Activated CD4-positive, alpha-beta T cell treated with anti-CD3 and anti-CD28 coated beads for 36 hours (primary cell): ENCODE measurements at regions not wholly inside any gene's neighbourhood (a gene's known extent, or its start where the extent isn't known, plus 50 kb on each side); places are given as distances from the start of the nearest gene placed in this dataset.
A peak's percentile ranks its signal among the peaks of the same experiment; 100 is the strongest.

Experiments
- ATAC-seq: fragments of 200-7000 bp; cut with Tn5 transposase; one replicate; pipeline ENCODE4 v1.10.0; 2021; ENCODE audit warnings: mild to moderate bottlenecking, moderate library complexity
- CTCF ChIA-PET: fragments of 350-600 bp; sonication (Branson Sonifier 250); formaldehyde crosslinking; loops from one replicate; lab custom pipeline; 2021; ENCODE audit warnings: antibody characterized with exemption; lab: Charles Lee
- POLR2A ChIA-PET: fragments of 350-600 bp; sonication (Branson Sonifier 250); formaldehyde crosslinking; loops from one replicate; lab custom pipeline; 2021; ENCODE audit warnings: antibody characterized with exemption, inconsistent platforms; lab: Charles Lee
- DNase-seq: peaks from one replicate; pipeline ENCODE4 v3.0.0-alpha.2; 2020
- H3K27ac Mint-ChIP-seq: one replicate; pipeline ENCODE4 v1.8.0; 2021; ENCODE audit warnings: mixed read lengths
- H3K27me3 Mint-ChIP-seq: one replicate; pipeline ENCODE4 v1.8.0; 2021; ENCODE audit warnings: mixed read lengths
- H3K36me3 Mint-ChIP-seq: one replicate; pipeline ENCODE4 v1.8.0; 2021; ENCODE audit warnings: low read depth, mixed read lengths
- H3K4me1 Mint-ChIP-seq: one replicate; pipeline ENCODE4 v1.8.0; 2021; ENCODE audit warnings: mixed read lengths
- H3K4me3 Mint-ChIP-seq: one replicate; pipeline ENCODE4 v1.8.0; 2021; ENCODE audit warnings: mild to moderate bottlenecking, moderate library complexity, mixed read lengths
- H3K9me3 Mint-ChIP-seq: one replicate; pipeline ENCODE4 v1.8.0; 2021; ENCODE audit warnings: low read depth, mixed read lengths
- intact Hi-C, 2 experiments: fragments of 100-400 bp; cut with DNase I in 1 of 2; cut with micrococcal nuclease in 1 of 2; formaldehyde crosslinking; loops; one replicate each; pipeline versions ENCODE4 v1.14.2 to v1.15.1; 2022 to 2024; cut with DNase I, micrococcal nuclease

DNA sequence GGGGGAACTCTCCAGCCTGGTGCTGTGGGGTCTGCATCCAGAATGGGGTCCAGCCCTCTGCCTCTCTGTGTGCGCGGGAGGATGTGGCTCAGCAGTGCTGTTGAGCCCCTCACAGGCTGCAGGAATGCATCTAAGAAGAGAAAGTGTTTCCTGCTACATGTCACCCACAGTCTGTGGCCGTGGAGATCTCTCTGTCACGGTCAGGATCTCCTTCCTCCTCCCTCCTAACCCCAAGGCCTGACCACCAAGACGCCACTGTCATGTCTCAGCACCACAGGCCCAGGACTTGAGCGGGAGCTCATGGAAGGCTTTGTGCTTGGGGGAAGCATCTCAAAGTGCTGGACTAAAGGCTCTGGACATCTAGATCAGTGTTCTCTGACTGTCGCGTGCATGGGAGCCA lies 90.1 kb downstream of the SREK1 start:
- ATAC-seq = no peak
- Mint-ChIP-seq H3K4me1 (no peaks in the 10 kb centered on the region), H3K36me3 (no peaks in the 10 kb centered on the region), H3K27me3 (no peaks in the 10 kb centered on the region), H3K4me3 (no peak overlapping the region), H3K9me3 (no peaks in the 10 kb centered on the region), H3K27ac (no peak overlapping the region)
- CTCF ChIA-PET = interaction anchor here (0.7 kb wide), 1 partner anchor 329 kb away, joined by 3 read pairs; no protein-coding TSS in a partner anchor
- no peak for DNase-seq
- POLR2A ChIA-PET = no interaction called here
- intact Hi-C loops = no loop called here

DNA sequence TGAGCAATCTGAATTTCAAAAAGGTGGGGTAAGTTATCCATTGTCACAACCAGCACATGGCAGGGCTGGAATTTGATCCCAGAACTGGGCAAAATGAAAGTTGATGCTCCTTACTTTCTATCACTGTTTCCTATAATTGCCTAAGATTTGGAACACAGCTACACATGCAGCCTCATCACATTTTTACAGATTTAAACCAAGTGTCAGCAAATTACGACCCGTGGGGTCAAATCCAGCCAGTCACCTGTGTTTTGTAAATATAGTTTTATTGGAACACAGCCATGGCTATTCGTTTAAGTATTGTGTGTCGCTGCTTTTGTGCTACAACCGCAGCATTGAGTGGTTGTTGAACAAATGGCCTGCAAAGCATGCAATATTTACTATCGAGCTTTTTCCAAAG lies 94.3 kb downstream of the SREK1 start:
- Mint-ChIP-seq H3K36me3 (no peaks in the 10 kb centered on the region), H3K4me1 (no peaks in the 10 kb centered on the region), H3K9me3 (no peaks in the 10 kb centered on the region), H3K27me3 (no peaks in the 10 kb centered on the region), H3K27ac (no peak overlapping the region), H3K4me3 (no peak overlapping the region)
- intact Hi-C loops = no loop called here
- DNase-seq = no peak
- ChIA-PET POLR2A (no interaction called here), CTCF (no interaction called here)
- ATAC-seq = no peak

DNA sequence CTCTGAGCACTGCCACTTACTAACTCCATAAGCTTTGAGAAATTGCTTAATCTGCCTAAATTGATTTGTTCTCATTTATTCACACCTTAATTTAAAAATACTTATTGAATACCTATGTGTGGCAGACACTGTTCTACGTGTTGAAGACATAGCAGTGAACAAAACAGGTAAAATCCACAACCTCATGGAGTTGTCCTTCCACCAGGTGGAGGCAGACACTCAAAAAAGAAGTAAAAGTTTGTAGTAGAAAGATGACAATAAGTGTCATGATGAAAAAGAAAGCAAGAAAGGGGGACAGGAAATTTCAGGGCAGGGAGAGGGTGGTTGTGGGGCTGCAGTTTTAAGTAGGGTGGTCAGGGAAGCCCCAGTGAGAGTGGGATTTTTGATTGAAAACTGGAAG lies 94.9 kb downstream of the SREK1 start:
- intact Hi-C loops = no loop called here
- ChIA-PET POLR2A (no interaction called here), CTCF (no interaction called here)
- DNase-seq (no peak), ATAC-seq (no peak)
- no peaks in the 10 kb centered on the region for H3K27me3 Mint-ChIP-seq
- no peak overlapping the region for H3K27ac Mint-ChIP-seq
- H3K4me3 Mint-ChIP-seq = no peak overlapping the region
- H3K4me1 Mint-ChIP-seq = no peaks in the 10 kb centered on the region
- no peaks in the 10 kb centered on the region for H3K9me3 Mint-ChIP-seq
- no peaks in the 10 kb centered on the region for H3K36me3 Mint-ChIP-seq

DNA sequence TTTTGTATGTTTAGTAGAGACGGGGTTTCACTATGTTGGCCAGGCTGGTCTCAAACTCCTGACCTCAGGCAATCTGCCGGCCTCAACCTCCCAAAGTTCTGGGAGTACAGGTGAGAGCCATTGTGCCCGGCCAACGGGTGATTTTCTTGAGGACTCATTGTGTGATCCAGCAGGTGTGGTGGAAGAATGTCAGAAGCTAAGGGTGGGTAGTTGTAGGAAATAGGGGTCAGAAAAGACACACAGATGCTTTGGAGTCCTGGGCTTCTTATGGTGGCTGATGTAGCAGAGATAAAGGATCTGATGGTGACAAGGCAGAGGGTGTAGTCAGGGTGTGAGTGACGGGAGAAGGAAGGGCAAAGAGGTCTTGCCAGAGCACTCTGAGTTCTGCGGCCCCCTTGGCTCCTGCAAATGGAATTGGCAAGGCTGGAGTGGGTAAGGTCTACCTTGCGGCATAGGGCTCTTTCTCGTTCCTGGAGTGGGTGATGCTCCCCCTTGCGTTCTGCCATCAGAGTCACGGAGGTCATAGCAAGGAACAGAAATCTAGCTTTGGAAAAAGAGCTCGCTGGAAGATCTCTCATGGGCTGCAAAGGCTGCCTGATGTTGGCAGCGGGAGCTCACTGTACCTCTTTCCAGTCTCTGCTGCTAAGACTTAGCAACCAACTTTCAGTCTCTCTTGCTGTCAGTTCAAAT lies 97.2 kb downstream of the SREK1 start:
- ChIA-PET POLR2A (no interaction called here), CTCF (interaction anchor here (0.6 to 1.5 kb wide), 3 partner anchors 9 to 1473 kb away, joined by 3 read pairs; no protein-coding TSS in a partner anchor)
- Mint-ChIP-seq H3K4me1 (no peaks in the 10 kb centered on the region), H3K4me3 (no peak overlapping the region), H3K27me3 (no peaks in the 10 kb centered on the region), H3K27ac (no peak overlapping the region), H3K9me3 (no peaks in the 10 kb centered on the region), H3K36me3 (no peaks in the 10 kb centered on the region)
- ATAC-seq = no peak
- intact Hi-C loops = no loop called here
- DNase-seq = no peak

DNA sequence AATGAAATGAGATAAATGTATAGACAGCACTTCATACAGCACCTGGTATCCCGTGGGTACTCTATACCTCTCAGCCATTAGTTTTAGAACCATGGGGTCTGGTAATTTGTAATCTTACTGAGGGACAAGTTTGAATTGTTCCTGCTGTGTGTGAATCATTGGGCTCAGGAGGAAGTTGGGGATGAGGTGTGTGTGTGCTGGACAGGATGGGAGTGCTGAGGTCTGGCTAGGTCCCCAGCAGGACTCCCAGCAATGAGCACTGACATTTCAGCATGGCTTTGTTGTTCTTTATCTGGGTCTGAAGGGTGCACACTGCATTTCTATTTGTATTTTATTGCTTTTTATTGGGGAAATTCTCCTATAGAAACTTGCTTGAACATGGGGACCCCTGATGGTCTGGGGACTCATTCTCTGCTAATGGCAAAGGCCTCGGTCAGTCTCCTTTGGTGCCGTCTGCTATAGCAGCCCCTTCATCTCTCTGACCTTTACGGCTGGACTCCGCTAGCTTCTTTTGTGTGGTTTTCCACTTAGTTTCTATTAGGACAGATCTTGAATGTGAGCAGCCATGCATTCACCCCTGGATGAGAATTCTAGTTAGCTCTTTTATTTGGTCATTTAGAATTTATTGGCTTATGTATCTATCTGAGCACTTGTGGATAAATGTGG lies 98.1 kb downstream of the SREK1 start:
- no peaks in the 10 kb centered on the region for H3K36me3 Mint-ChIP-seq
- no peak overlapping the region for H3K27ac Mint-ChIP-seq
- H3K4me3 Mint-ChIP-seq = no peak overlapping the region
- ChIA-PET POLR2A (no interaction called here), CTCF (interaction anchor here (0.6 to 1.5 kb wide), 2 partner anchors 10 to 23 kb away, joined by 3 read pairs; no protein-coding TSS in a partner anchor)
- no peaks in the 10 kb centered on the region for H3K4me1 Mint-ChIP-seq
- intact Hi-C loops = no loop called here
- DNase-seq (no peak), ATAC-seq (no peak)
- H3K27me3 Mint-ChIP-seq = no peaks in the 10 kb centered on the region
- no peaks in the 10 kb centered on the region for H3K9me3 Mint-ChIP-seq

DNA sequence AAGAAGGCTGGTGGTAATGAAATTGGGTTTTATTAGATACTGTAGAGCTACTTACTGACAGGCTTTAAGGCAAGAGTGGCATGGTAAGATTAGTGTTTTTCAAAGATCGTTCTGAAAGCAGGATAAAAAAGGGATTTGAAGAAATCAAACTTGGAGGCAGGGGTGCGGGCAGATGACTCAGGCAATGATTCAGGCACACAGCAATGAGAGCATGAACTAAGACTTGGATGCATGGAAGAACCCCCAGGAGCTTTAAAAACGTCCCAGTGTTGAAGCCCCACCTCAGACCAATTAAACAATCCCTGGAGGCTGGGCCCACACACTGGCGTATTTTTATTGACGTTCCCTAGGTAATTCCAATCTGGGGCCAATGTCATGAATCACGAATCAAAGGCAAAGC lies 102.5 kb downstream of the SREK1 start:
- no peak for DNase-seq
- POLR2A ChIA-PET = no interaction called here
- no peak overlapping the region for H3K4me3 Mint-ChIP-seq
- ATAC-seq = no peak
- intact Hi-C loops = no loop called here
- CTCF ChIA-PET = no interaction called here
- no peaks in the 10 kb centered on the region for H3K9me3 Mint-ChIP-seq
- H3K27me3 Mint-ChIP-seq = no peaks in the 10 kb centered on the region
- no peaks in the 10 kb centered on the region for H3K36me3 Mint-ChIP-seq
- H3K27ac Mint-ChIP-seq = no peak overlapping the region
- no peaks in the 10 kb centered on the region for H3K4me1 Mint-ChIP-seq

DNA sequence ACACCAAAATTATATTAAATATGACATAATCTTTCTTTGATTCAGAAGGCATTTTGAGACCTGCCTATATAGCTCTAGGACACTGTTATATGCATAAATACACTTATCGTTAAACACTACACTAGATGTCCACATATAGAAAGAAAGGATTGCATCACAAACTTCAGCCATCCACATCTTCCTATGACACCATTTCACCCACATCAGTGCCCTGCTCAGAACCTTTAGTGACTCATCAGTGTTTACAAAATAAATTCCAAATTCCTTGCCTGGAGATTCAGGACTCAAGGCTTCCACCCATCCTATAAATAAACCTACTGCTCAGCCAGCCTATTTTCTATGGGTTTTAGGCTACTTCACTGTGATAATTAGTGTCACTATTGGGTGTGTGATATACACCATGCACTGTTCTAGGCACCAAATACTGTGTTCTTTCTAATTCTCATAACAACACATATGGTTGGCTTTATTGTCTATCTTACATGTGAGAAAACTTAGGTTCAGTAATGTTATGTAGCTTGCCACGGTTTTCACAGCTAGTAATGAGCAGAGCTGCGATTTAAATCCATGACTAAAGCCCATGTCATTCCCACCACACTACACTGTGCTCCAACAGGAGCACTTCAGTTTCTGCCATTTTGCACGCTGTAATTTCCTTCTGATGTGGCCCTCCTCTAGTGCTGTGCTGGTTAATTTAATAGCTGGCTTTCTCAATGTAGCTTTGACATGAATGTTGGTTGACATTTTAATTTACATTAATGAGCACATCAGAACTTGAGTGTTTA lies 103.3 kb downstream of the SREK1 start:
- H3K27ac Mint-ChIP-seq = no peak overlapping the region
- H3K27me3 Mint-ChIP-seq = no peaks in the 10 kb centered on the region
- no peak overlapping the region for H3K4me3 Mint-ChIP-seq
- H3K9me3 Mint-ChIP-seq = no peaks in the 10 kb centered on the region
- intact Hi-C loops = no loop called here
- ChIA-PET POLR2A (no interaction called here), CTCF (no interaction called here)
- ATAC-seq (no peak), DNase-seq (no peak)
- H3K36me3 Mint-ChIP-seq = no peaks in the 10 kb centered on the region
- H3K4me1 Mint-ChIP-seq = no peaks in the 10 kb centered on the region

DNA sequence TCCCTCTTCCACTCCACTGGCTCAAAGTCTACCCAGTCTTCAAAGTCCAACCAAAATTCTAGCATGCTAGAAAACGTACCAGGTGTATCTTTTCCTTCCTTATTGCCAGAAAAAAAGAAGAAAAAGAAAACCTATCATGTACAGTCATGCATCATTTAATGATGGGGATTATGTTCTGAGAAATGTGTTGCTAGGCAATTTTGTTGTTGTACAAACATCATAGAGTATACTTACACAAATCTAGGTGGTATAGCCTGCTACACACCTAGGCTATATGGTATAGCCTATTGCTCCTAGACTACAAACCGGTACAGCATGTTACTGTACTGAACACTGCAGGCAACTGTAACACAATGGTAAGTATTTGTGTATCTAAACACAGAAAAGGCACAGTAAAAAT lies 104.8 kb downstream of the SREK1 start:
- Mint-ChIP-seq H3K4me3 (no peak overlapping the region), H3K27me3 (no peaks in the 10 kb centered on the region), H3K9me3 (no peaks in the 10 kb centered on the region), H3K36me3 (no peaks in the 10 kb centered on the region), H3K4me1 (no peaks in the 10 kb centered on the region), H3K27ac (no peak overlapping the region)
- CTCF ChIA-PET = no interaction called here
- DNase-seq = no peak
- POLR2A ChIA-PET = interaction anchor here (0.6 kb wide), 1 partner anchor 76 kb away, joined by 5 read pairs; no protein-coding TSS in a partner anchor
- intact Hi-C loops = no loop called here
- ATAC-seq = no peak

DNA sequence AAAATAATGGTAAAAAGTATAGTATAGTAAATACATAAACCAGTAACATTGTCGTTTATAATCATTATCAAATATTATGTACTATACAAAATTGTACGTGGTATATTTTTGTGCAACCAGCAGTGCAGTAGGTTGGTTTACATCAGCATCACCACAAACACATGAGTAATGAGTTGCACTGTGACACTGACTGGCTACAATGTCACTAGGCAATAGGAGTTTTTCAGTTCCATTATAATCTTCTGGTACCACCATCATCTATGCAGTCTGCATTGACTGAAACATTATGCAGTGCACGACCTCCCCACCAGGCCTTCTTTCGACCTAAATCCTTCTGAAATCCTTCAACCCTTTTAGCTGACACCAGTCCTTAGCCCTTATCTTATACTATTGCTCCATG lies 105.8 kb downstream of the SREK1 start:
- Mint-ChIP-seq H3K4me1 (no peaks in the 10 kb centered on the region), H3K4me3 (no peak overlapping the region), H3K27ac (no peak overlapping the region), H3K9me3 (no peaks in the 10 kb centered on the region), H3K36me3 (no peaks in the 10 kb centered on the region), H3K27me3 (no peaks in the 10 kb centered on the region)
- ChIA-PET POLR2A (no interaction called here), CTCF (no interaction called here)
- ATAC-seq = peak; percentile 33
- intact Hi-C loops = no loop called here
- no peak for DNase-seq

DNA sequence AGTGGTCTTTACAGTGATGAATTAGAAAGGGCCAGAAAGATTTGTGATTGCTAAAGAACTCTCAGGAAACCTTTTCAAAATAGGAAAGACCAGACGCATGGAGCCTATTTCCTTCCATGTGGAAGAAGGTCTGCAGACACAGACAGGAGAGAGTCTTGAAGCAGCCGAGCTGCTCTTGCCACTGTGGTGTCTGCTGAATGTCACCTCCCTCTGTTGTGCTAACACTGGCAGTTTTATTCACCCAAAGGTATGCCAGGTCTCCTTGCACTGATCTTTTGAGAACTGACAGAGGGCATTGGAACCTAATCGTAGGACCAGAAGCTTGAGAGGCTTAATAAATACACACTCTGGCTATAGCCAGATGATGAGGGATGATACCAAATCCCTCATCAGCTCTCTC lies 108.7 kb downstream of the SREK1 start:
- Mint-ChIP-seq H3K9me3 (peaks cover 2% of the 10 kb centered on the region), H3K36me3 (no peaks in the 10 kb centered on the region), H3K4me1 (no peaks in the 10 kb centered on the region), H3K4me3 (no peak overlapping the region), H3K27me3 (no peaks in the 10 kb centered on the region), H3K27ac (no peak overlapping the region)
- intact Hi-C loops = no loop called here
- ATAC-seq (no peak), DNase-seq (no peak)
- POLR2A ChIA-PET = no interaction called here
- CTCF ChIA-PET = interaction anchor here (1.0 to 1.3 kb wide), 2 partner anchors 13 to 53 kb away, joined by 3 read pairs; no protein-coding TSS in a partner anchor

DNA sequence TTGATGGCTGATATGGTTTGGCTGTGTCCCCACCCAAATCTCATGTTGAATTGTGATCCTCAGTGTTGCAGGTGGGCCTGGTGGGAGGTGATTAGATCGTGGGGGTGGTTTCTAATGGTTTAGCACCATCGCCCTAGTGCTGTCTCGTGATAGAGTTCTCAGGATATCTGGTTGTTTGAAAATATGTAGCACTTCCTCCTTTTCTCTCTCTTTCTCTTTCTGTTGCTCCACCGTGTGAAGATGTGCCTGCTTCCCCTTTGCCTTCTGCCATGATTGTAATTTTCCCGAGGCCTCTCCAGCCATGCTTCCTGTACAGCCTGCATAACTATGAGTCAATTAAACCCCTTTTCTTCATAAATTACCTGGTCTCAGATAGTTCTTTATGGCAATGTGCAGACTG lies 111.6 kb downstream of the SREK1 start:
- ChIA-PET CTCF (no interaction called here), POLR2A (no interaction called here)
- DNase-seq (no peak), ATAC-seq (no peak)
- Mint-ChIP-seq H3K4me3 (no peak overlapping the region), H3K27ac (no peak overlapping the region), H3K4me1 (no peaks in the 10 kb centered on the region), H3K27me3 (no peaks in the 10 kb centered on the region), H3K36me3 (no peaks in the 10 kb centered on the region), H3K9me3 (peaks cover 5% of the 10 kb centered on the region)
- intact Hi-C loops = no loop called here
